Left lung (tissue), 4 donors: ENCODE measurements at regions not wholly inside any gene's neighbourhood (a gene's known extent, or its start where the extent isn't known, plus 50 kb on each side); places are given as distances from the start of the nearest gene placed in this dataset.

ENCODE experiments used
- ATAC-seq: fragments of 200-7000 bp; cut with Tn5 transposase; one replicate; pipeline ENCODE4 v1.9.1; 2020; ENCODE audit warnings: moderate library complexity
- DNase-seq, 4 donors: peaks; one replicate each; pipeline ENCODE4 v3.0.0-alpha.2; 2013 to 2020
- H3K27ac ChIP-seq, 2 donors: fragments of 200-600 bp; sonication (generic) in 1 of 2; one replicate each; pipeline versions ENCODE4 v1.5.0 to v1.8.0; 2020 to 2021
- H3K27me3 ChIP-seq, 2 donors: fragments of 200-600 bp; sonication (generic) in 1 of 2; one replicate each; pipeline versions ENCODE4 v1.5.0 to v1.8.0; 2020 to 2021
- H3K36me3 ChIP-seq, 2 donors: fragments of 200-600 bp; sonication (generic) in 1 of 2; one replicate each; pipeline versions ENCODE4 v1.5.0 to v1.8.0; 2020 to 2021
- H3K4me1 ChIP-seq, 2 donors: fragments of 200-600 bp; one replicate each; pipeline ENCODE4 v1.8.0; 2021
- H3K4me3 ChIP-seq, 2 donors: fragments of 200-600 bp; sonication (generic) in 1 of 2; one replicate each; pipeline versions ENCODE4 v1.5.0 to v1.8.0; 2020 to 2021; ENCODE audit warnings: mild to moderate bottlenecking in 1 of 2
- H3K9me3 ChIP-seq, 2 donors: fragments of 200-600 bp; sonication (generic) in 1 of 2; one replicate each; pipeline versions ENCODE4 v1.5.0 to v1.8.0; 2020 to 2021
- CTCF ChIP-seq, 2 donors: fragments of 200-600 bp; sonication (generic) in 1 of 2; IDR thresholded peaks; one replicate each; pipeline versions ENCODE4 v1.5.0 to v1.8.0; 2021; ENCODE audit warnings: antibody characterized with exemption in 2 of 2
- intact Hi-C, 2 donors: fragments of 100-400 bp; cut with DNase I; formaldehyde crosslinking; loops; one replicate each; pipeline versions ENCODE4 v1.11.2 to v1.14.2; 2022
- donor health status: DM: no; HTN: yes; CAD: no.
- donor health status: DM: no; HTN: no; CAD: no.

- peak overlapping the region; percentile 90 to 94 for H3K27ac ChIP-seq
- peaks cover 21 to 46% of the 10 kb centered on the region in 2 donors for H3K4me1 ChIP-seq
- DNase-seq, result peak in 1 of 4 donors; percentile 63
- no peaks in the 10 kb centered on the region for H3K36me3 ChIP-seq
- intact Hi-C loops, result no loop called here
- H3K4me3 ChIP-seq, result no peak overlapping the region
- no peak for ATAC-seq
- no peaks in the 10 kb centered on the region for H3K9me3 ChIP-seq
- no peaks in the 10 kb centered on the region for H3K27me3 ChIP-seq
- TF ChIP-seq CTCF (IDR thresholded peaks at IDR 0.05), result no peak
Observed at GRCh38 chr6:6725468-6726209, 137.1 kb downstream of the LY86 start.

GRCh38 chr6:6728169-6728941 lies 139.8 kb downstream of the LY86 start:
- peak overlapping the region in 1 of 2 donors; percentile 54 for H3K27ac ChIP-seq
- peaks cover 20 to 27% of the 10 kb centered on the region in 2 donors for H3K4me1 ChIP-seq
- H3K27me3 ChIP-seq, result no peaks in the 10 kb centered on the region
- intact Hi-C loops, result no loop called here
- H3K9me3 ChIP-seq, result no peaks in the 10 kb centered on the region
- ATAC-seq (no peak), DNase-seq (no peak)
- TF ChIP-seq CTCF (IDR thresholded peaks at IDR 0.05), result no peak
- H3K36me3 ChIP-seq, result no peaks in the 10 kb centered on the region
- H3K4me3 ChIP-seq, result no peak overlapping the region

GRCh38 chr6:6729971-6730370 lies 141.5 kb downstream of the LY86 start:
- TF ChIP-seq CTCF (IDR thresholded peaks at IDR 0.05), result no peak
- H3K4me1 ChIP-seq, result peaks cover 4 to 11% of the 10 kb centered on the region in 2 donors
- intact Hi-C loops, result no loop called here

GRCh38 chr6:6730831-6731230 lies 142.3 kb downstream of the LY86 start:
- TF ChIP-seq CTCF (IDR thresholded peaks at IDR 0.05), result no peak
- peak; percentile 65 for ATAC-seq

More at GRCh38 chr6:6729971-6730370, 141.5 kb downstream of the LY86 start:
- H3K27me3 ChIP-seq, result no peaks in the 10 kb centered on the region
- no peaks in the 10 kb centered on the region for H3K9me3 ChIP-seq
- H3K36me3 ChIP-seq, result no peaks in the 10 kb centered on the region
- ATAC-seq (no peak), DNase-seq (no peak)
- no peak overlapping the region for H3K4me3 ChIP-seq
- no peak overlapping the region for H3K27ac ChIP-seq

More at GRCh38 chr6:6730831-6731230, 142.3 kb downstream of the LY86 start:
- Histone ChIP-seq H3K4me1 (peaks cover 0 to 2% of the 10 kb centered on the region in 2 donors), H3K4me3 (no peak overlapping the region), H3K27me3 (no peaks in the 10 kb centered on the region), H3K9me3 (no peaks in the 10 kb centered on the region), H3K27ac (no peak overlapping the region), H3K36me3 (no peaks in the 10 kb centered on the region)
- no peak for DNase-seq
- intact Hi-C loops, result no loop called here
